GM12865 (cell line): ENCODE measurements at regions not wholly inside any gene's neighbourhood (a gene's known extent, or its start where the extent isn't known, plus 50 kb on each side); places are given as distances from the start of the nearest gene placed in this dataset.
"Not testable (repeated sequence)": the region's sequence is repeated elsewhere in the genome, so short reads cannot be mapped to it uniquely, and the experiment has no call there.

Experiments
- DNase-seq: peaks from one replicate; pipeline ENCODE4 v3.0.0; 2010; ENCODE audit warnings: low read depth
- H3K4me3 ChIP-seq: 2 replicates; pipeline ENCODE4 v1.5.1; 2011; ENCODE audit warnings: mild to moderate bottlenecking, low read depth, low read length, control low read depth
- TF ChIP-seq, protein P1 (sequence below): IDR thresholded peaks from 2 replicates; pipeline ENCODE4 v1.5.1; 2011; ENCODE audit warnings: low read length, control low read depth, low read depth, inconsistent platforms; ENCODE audit not compliant: insufficient read depth; ENCODE audit errors: missing control alignments

DNA sequence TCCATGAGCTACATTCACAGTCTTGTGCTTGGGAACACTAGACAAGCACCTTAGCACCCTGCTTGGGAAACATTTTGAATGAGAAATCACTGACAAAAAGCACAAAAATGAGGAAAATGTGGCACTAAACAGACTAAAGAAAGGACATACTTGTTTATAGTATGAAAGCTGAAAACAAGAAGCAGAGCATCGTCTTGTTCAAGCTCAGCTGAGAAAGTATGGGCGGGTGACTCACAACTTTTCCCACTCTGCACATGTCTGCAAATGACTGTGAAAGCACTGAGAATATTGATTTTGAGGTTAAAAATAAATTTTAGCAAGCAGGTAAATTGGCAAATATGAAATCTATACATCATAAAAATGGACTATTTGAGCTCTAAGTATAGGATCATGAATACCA lies 725.3 kb downstream of the COL12A1 start:
- no peak for DNase-seq
- TF ChIP-seq, protein P1, sequence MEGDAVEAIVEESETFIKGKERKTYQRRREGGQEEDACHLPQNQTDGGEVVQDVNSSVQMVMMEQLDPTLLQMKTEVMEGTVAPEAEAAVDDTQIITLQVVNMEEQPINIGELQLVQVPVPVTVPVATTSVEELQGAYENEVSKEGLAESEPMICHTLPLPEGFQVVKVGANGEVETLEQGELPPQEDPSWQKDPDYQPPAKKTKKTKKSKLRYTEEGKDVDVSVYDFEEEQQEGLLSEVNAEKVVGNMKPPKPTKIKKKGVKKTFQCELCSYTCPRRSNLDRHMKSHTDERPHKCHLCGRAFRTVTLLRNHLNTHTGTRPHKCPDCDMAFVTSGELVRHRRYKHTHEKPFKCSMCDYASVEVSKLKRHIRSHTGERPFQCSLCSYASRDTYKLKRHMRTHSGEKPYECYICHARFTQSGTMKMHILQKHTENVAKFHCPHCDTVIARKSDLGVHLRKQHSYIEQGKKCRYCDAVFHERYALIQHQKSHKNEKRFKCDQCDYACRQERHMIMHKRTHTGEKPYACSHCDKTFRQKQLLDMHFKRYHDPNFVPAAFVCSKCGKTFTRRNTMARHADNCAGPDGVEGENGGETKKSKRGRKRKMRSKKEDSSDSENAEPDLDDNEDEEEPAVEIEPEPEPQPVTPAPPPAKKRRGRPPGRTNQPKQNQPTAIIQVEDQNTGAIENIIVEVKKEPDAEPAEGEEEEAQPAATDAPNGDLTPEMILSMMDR = no peak
- no peak overlapping the region for H3K4me3 ChIP-seq

DNA sequence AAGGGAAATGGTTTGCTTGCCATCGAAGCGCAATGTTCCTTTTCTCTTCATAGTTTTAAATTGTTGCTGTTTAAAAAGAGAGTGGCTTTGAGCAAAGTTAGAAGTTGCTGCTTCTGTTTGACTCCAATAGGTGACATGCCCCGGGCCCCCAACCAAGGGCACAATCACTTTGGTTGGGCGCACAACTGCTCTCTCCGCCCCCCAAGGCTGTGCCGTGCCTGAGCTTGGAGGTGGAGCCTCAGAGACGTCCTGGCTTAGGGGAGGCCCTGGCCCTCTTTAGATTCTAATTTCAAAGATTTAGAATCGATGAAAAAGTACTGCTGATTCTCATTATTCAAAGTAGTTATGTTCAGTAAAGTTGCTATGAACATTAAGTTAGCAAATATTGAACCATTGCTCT lies 725.9 kb downstream of the COL12A1 start:
- no peak overlapping the region for H3K4me3 ChIP-seq
- TF ChIP-seq, protein P1 = no peak
- no peak for DNase-seq

DNA sequence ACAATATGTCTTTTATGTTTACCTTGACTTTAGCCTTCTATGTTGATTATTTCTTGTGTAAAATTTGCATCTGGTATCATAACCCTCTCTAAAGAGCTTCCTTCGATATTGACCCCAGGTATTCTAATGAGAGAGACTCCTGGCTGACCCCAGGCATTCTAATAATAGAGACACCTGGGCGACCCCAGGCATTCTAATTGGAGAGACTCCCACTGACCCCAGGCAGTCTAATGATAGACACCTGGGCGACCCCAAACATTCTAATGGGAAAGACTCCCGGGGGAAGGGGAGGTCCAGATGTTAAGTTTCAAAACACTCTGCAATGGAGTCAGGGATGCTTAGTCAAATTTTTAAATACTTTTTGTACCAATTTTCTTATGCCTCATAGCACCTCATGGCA lies 726.4 kb downstream of the COL12A1 start:
- TF ChIP-seq, protein P1 = no peak
- H3K4me3 ChIP-seq = no peak overlapping the region
- DNase-seq = no peak

- not testable (repeated sequence) for H3K4me3 ChIP-seq, DNase-seq
Measured at GRCh38 chr6:74474046-74474445, 731.8 kb downstream of the COL12A1 start.

DNA sequence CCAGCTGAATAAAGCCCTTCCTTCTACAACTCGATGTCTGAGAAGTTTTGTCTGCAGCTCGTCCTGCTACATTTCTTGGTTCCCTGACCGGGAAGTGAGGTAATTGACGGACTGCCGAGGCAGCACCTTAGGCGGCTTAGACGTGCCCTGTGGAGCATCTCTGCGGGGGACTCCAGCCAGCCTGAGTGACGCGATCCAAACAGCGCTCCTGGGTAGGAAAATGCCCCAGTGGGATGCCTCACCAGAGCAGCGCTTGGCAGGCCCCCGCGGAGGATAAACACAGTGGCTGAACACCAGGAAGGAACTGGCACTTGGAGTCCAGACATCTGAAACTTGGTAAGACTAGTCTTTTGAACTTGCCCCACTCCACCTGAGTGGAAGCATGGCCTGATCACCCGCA lies 737.3 kb downstream of the COL12A1 start:
- not testable (repeated sequence) for DNase-seq, H3K4me3 ChIP-seq

DNA sequence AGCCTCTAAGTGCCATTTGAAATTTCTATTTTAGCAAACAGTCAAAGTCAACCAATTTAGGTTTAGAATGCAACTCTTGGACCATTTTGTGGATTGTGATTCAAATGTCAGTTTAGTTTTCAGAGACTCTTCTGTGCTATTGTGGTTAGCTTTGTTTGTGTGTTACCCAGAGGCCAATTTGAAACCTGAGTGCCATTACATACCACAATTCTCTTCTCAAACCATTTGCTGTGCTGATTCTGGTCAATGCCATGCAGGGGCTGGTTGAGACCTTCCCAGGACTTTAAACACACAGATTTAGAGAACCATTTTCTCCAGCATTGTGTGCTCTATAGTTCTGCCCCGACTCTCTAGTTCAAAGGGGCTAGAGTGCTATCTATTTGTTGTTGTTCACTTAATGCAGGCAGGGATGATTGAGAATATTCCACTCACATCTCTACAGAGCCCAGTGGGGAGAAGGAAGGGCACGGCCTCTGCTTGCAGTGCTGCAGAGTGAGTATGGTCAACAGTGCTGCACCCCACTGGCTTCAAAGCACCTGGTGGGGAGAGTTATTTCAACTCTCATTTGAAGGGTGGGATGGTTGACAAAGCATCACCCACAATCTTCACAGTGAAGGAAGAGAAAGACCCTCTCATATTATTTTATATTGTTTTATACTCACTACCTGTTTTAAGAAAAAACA lies 738.2 kb downstream of the COL12A1 start:
- no peak overlapping the region for H3K4me3 ChIP-seq
- DNase-seq = no peak
- TF ChIP-seq, protein P1 = no peak

GRCh38 chr6:74466572-74466971 lies 739.3 kb downstream of the COL12A1 start:
- no peak overlapping the region for H3K4me3 ChIP-seq
- no peak for DNase-seq
- TF ChIP-seq, protein P1 = no peak

GRCh38 chr6:74459260-74459659 lies 746.6 kb downstream of the COL12A1 start:
- DNase-seq = no peak
- TF ChIP-seq, protein P1 = no peak
- no peak overlapping the region for H3K4me3 ChIP-seq
